GM23338 (cell line): ENCODE measurements at regions not wholly inside any gene's neighbourhood (a gene's known extent, or its start where the extent isn't known, plus 50 kb on each side); places are given as distances from the start of the nearest gene placed in this dataset.

Experiments used
- CREB1 ChIP-seq: fragments of 250-450 bp; sonication (Bioruptor Pico); IDR thresholded peaks from 2 replicates; pipeline ENCODE4 v1.5.0; 2020; ENCODE audit warnings: low read depth, mild to moderate bottlenecking, moderate library complexity
- CTCF ChIP-seq, 2 experiments: fragments of 200-600 bp in 1 of 2; sonication (generic) in 1 of 2; conservative IDR thresholded peaks; 2 replicates each; pipeline versions ENCODE4 v1.5.1 to v1.6.1; 2016 to 2017; ENCODE audit warnings: antibody characterized with exemption in 2 of 2, low read depth in 2 of 2, mild to moderate bottlenecking in 2 of 2, moderate library complexity in 1 of 2
- ETS1 ChIP-seq: IDR thresholded peaks from 2 replicates; pipeline ENCODE4 v1.6.1; 2016; ENCODE audit warnings: antibody characterized with exemption
- EZH2phosphoT487 ChIP-seq: fragments of 200-600 bp; sonication (generic); IDR thresholded peaks from one replicate; pipeline ENCODE4 v1.8.1; 2018; ENCODE audit warnings: antibody characterized with exemption; ENCODE audit not compliant: unreplicated experiment
- JUNB ChIP-seq: IDR thresholded peaks from one replicate; pipeline ENCODE4 v1.6.1; 2016; ENCODE audit warnings: antibody characterized with exemption; ENCODE audit not compliant: unreplicated experiment
- NANOG ChIP-seq: IDR thresholded peaks from 2 replicates; pipeline ENCODE4 v1.6.1; 2016; ENCODE audit warnings: antibody characterized with exemption, borderline replicate concordance
- POLR2AphosphoS5 ChIP-seq: IDR thresholded peaks from 2 replicates; pipeline ENCODE4 v1.6.1; 2016; ENCODE audit warnings: antibody characterized with exemption, low read depth
- REST ChIP-seq: IDR thresholded peaks from one replicate; pipeline ENCODE4 v1.6.1; 2018; ENCODE audit warnings: antibody characterized with exemption; ENCODE audit not compliant: unreplicated experiment
- STAT1 ChIP-seq: IDR thresholded peaks from one replicate; pipeline ENCODE4 v1.6.1; 2016; ENCODE audit warnings: antibody characterized with exemption; ENCODE audit not compliant: unreplicated experiment
- ZNF114 ChIP-seq: fragments of 250-450 bp; sonication (Bioruptor Pico); IDR thresholded peaks from 2 replicates; pipeline ENCODE4 v1.5.0; 2020; ENCODE audit warnings: mild to moderate bottlenecking, moderate library complexity
- ZNF462 ChIP-seq: fragments of 250-450 bp; sonication (Bioruptor Pico); IDR thresholded peaks from 2 replicates; pipeline ENCODE4 v1.5.0; 2020; ENCODE audit warnings: mild to moderate bottlenecking, moderate library complexity

- TF ChIP-seq ZNF462 (CRISPR knock-in tag) (no peak), STAT1 (no peak), JUNB (no peak), POLR2AphosphoS5 (no peak), NANOG (no peak), EZH2phosphoT487 (no peak), ETS1 (no peak), CREB1 (CRISPR knock-in tag) (no peak), REST (no peak), CTCF (conservative IDR thresholded peaks at IDR 0.05; ENCODE audit: low read depth in 2 of 2) (no peak), ZNF114 (CRISPR knock-in tag) (no peak)
Observed at GRCh38 chr7:106460792-106461254, 176.0 kb upstream of the NAMPT start (continued).
